WTC11 (cell line): ENCODE measurements at regions not wholly inside any gene's neighbourhood (a gene's known extent, or its start where the extent isn't known, plus 50 kb on each side); places are given as distances from the start of the nearest gene placed in this dataset.
"Not testable (repeated sequence)": the region's sequence is repeated elsewhere in the genome, so short reads cannot be mapped to it uniquely, and the experiment has no call there.

Source experiments
- ATAC-seq: fragments of 200-7000 bp; cut with Tn5 transposase; 2 replicates; pipeline ENCODE4 v1.10.0; 2021; ENCODE audit warnings: mild to moderate bottlenecking, moderate library complexity
- CTCF ChIA-PET: fragments of 300-600 bp; sonication (Branson Sonifier 250); formaldehyde crosslinking; loops from one replicate; lab custom pipeline; 2021; ENCODE audit warnings: antibody characterized with exemption; lab: Charles Lee
- POLR2A ChIA-PET: fragments of 350-600 bp; sonication (Branson Sonifier 250); formaldehyde crosslinking; loops from one replicate; lab custom pipeline; 2021; ENCODE audit warnings: antibody characterized with exemption; lab: Charles Lee
- DNase-seq: peaks from one replicate; pipeline ENCODE4 v3.0.0; 2021; ENCODE audit warnings: low spot score
- H3K27ac Mint-ChIP-seq: 2 replicates; pipeline ENCODE4 v1.8.0; 2021; ENCODE audit warnings: mixed read lengths
- H3K27me3 Mint-ChIP-seq: 2 replicates; pipeline ENCODE4 v1.8.0; 2021; ENCODE audit warnings: low read depth, mild to moderate bottlenecking, moderate library complexity, mixed read lengths
- H3K36me3 Mint-ChIP-seq: 2 replicates; pipeline ENCODE4 v1.8.0; 2021; ENCODE audit warnings: mixed read lengths
- H3K4me1 Mint-ChIP-seq: 2 replicates; pipeline ENCODE4 v1.8.0; 2022; ENCODE audit warnings: mixed read lengths
- H3K4me3 Mint-ChIP-seq: 2 replicates; pipeline ENCODE4 v1.8.0; 2021; ENCODE audit warnings: mild to moderate bottlenecking, moderate library complexity, mixed read lengths
- H3K9me3 Mint-ChIP-seq: 2 replicates; pipeline ENCODE4 v1.8.0; 2021; ENCODE audit warnings: mixed read lengths
- ETV6 ChIP-seq: sonication (generic); formaldehyde crosslinking; IDR thresholded peaks from 2 replicates; pipeline ENCODE4 v1.8.1; 2022; ENCODE audit warnings: mild to moderate bottlenecking, missing genetic modification reagents
- FOXJ3 ChIP-seq: sonication (generic); formaldehyde crosslinking; IDR thresholded peaks from 2 replicates; pipeline ENCODE4 v1.9.0; 2021; ENCODE audit warnings: missing genetic modification reagents, mild to moderate bottlenecking, borderline replicate concordance
- GABPB1 ChIP-seq: sonication (generic); formaldehyde crosslinking; IDR thresholded peaks from 2 replicates; pipeline ENCODE4 v1.8.1; 2023; ENCODE audit warnings: mild to moderate bottlenecking, missing genetic modification reagents
- GTF2I ChIP-seq: fragments of 250-450 bp; sonication (Bioruptor Pico); conservative IDR thresholded peaks from 2 replicates; pipeline ENCODE4 v1.4.0; 2021; ENCODE audit warnings: mild to moderate bottlenecking
- RELA ChIP-seq: sonication (generic); formaldehyde crosslinking; IDR thresholded peaks from 2 replicates; pipeline ENCODE4 v1.8.1; 2022; ENCODE audit warnings: missing genetic modification reagents, mild to moderate bottlenecking, borderline replicate concordance
- SMAD3 ChIP-seq: sonication (generic); formaldehyde crosslinking; IDR thresholded peaks from 2 replicates; pipeline ENCODE4 v1.8.0; 2022; ENCODE audit warnings: missing genetic modification reagents, mild to moderate bottlenecking, borderline replicate concordance
- TCF7 ChIP-seq: sonication (generic); formaldehyde crosslinking; IDR thresholded peaks from 2 replicates; pipeline ENCODE4 v1.8.0; 2022; ENCODE audit warnings: mild to moderate bottlenecking, low read depth, missing genetic modification reagents, moderate library complexity
- ZNF121 ChIP-seq: sonication (generic); formaldehyde crosslinking; IDR thresholded peaks from 2 replicates; pipeline ENCODE4 v1.8.0; 2023; ENCODE audit warnings: missing genetic modification reagents
- ZNF396 ChIP-seq: fragments of 250-450 bp; sonication (Bioruptor Pico); IDR thresholded peaks from 2 replicates; pipeline ENCODE4 v1.8.0; 2021; ENCODE audit warnings: mild to moderate bottlenecking, moderate library complexity, borderline replicate concordance
- TF ChIP-seq, protein P1 (sequence below): sonication (generic); formaldehyde crosslinking; IDR thresholded peaks from 2 replicates; pipeline ENCODE4 v1.8.1; 2022; ENCODE audit warnings: missing genetic modification reagents, borderline replicate concordance
- TF ChIP-seq, protein P2 (sequence below): sonication (generic); formaldehyde crosslinking; IDR thresholded peaks from 2 replicates; pipeline ENCODE4 v1.8.1; 2023; ENCODE audit warnings: mild to moderate bottlenecking, missing genetic modification reagents, borderline replicate concordance
- TF ChIP-seq, protein P3 (sequence below): fragments of 250-450 bp; sonication (Bioruptor Pico); IDR thresholded peaks from 2 replicates; pipeline ENCODE4 v1.9.0; 2021; ENCODE audit warnings: mild to moderate bottlenecking
- TF ChIP-seq, protein P4 (sequence below): sonication (generic); formaldehyde crosslinking; IDR thresholded peaks from 2 replicates; pipeline ENCODE4 v1.8.1; 2022; ENCODE audit warnings: mild to moderate bottlenecking, moderate library complexity, missing genetic modification reagents
- TF ChIP-seq, protein P5 (sequence below): sonication (generic); formaldehyde crosslinking; IDR thresholded peaks from 2 replicates; pipeline ENCODE4 v1.8.0; 2022; ENCODE audit warnings: mild to moderate bottlenecking, missing genetic modification reagents

DNA sequence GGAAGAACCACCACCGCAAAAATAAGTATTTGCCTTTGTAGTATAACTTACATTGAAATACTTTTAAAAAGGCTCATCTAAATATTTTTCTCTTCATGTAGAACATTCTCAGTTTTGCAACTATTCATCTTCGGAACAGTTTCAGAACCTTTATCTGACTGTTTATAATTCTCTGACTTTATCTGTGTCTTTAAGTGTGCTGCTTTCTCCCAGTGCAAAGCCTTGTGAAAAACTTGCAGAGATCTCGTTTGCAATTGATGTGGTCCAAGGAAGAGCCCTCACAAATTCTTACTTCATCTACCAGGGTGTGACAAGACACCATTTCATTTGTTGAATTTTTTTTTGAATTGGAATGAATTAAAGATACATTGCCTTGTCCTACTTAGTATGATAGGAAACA, 186.4 kb downstream of the DKK1 start:
- Mint-ChIP-seq H3K27me3 (no peaks in the 10 kb centered on the region; the same call in 1 of the 2 replicates), H3K36me3 (peaks cover 21% of the 10 kb centered on the region), H3K9me3 (peaks cover 74% of the 10 kb centered on the region), H3K27ac (no peak overlapping the region), H3K4me3 (no peak overlapping the region), H3K4me1 (0 out of 2 replicates have a peak, but pooled peaks cover 2% of the 10 kb centered on the region)
- DNase-seq, result no peak
- POLR2A ChIA-PET, result no interaction called here
- ATAC-seq, result no peak
- TF ChIP-seq RELA (CRISPR knock-in tag) (no peak), ZNF396 (no peak), ETV6 (CRISPR knock-in tag) (no peak)
- TF ChIP-seq, protein P1, sequence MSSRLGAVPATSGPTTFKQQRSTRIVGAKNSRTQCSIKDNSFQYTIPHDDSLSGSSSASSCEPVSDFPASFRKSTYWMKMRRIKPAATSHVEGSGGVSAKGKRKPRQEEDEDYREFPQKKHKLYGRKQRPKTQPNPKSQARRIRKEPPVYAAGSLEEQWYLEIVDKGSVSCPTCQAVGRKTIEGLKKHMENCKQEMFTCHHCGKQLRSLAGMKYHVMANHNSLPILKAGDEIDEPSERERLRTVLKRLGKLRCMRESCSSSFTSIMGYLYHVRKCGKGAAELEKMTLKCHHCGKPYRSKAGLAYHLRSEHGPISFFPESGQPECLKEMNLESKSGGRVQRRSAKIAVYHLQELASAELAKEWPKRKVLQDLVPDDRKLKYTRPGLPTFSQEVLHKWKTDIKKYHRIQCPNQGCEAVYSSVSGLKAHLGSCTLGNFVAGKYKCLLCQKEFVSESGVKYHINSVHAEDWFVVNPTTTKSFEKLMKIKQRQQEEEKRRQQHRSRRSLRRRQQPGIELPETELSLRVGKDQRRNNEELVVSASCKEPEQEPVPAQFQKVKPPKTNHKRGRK (CRISPR knock-in tag), result no peak
- CTCF ChIA-PET, result no interaction called here

DNA sequence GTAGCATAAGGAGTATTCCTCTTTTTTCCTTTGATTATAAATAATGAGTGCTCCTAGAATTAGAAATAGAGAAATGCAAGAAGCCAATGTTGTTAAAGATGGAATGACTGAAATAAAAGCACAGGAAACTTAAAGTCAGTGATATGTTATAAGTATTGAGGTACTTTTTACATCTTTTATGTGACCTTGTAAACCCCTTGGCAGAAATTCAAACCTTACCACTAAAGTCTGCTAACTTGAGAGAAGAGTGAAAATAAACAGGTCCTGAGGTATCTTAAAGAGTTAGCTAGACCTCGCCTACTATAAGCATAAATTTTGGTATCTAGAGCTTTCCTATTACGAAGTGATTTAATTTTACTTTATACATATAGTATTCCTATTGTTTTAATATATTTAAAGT, 188.2 kb downstream of the DKK1 start:
- ChIA-PET CTCF (no interaction called here), POLR2A (no interaction called here)
- Mint-ChIP-seq H3K9me3 (peaks cover 80% of the 10 kb centered on the region), H3K36me3 (peaks cover 34% of the 10 kb centered on the region), H3K27me3 (no peaks in the 10 kb centered on the region; the same call in 1 of the 2 replicates), H3K4me1 (0 out of 2 replicates have a peak, but pooled peaks cover 2% of the 10 kb centered on the region), H3K27ac (no peak overlapping the region), H3K4me3 (no peak overlapping the region)
- no peak for DNase-seq
- ATAC-seq, result no peak
- TF ChIP-seq, protein P2, sequence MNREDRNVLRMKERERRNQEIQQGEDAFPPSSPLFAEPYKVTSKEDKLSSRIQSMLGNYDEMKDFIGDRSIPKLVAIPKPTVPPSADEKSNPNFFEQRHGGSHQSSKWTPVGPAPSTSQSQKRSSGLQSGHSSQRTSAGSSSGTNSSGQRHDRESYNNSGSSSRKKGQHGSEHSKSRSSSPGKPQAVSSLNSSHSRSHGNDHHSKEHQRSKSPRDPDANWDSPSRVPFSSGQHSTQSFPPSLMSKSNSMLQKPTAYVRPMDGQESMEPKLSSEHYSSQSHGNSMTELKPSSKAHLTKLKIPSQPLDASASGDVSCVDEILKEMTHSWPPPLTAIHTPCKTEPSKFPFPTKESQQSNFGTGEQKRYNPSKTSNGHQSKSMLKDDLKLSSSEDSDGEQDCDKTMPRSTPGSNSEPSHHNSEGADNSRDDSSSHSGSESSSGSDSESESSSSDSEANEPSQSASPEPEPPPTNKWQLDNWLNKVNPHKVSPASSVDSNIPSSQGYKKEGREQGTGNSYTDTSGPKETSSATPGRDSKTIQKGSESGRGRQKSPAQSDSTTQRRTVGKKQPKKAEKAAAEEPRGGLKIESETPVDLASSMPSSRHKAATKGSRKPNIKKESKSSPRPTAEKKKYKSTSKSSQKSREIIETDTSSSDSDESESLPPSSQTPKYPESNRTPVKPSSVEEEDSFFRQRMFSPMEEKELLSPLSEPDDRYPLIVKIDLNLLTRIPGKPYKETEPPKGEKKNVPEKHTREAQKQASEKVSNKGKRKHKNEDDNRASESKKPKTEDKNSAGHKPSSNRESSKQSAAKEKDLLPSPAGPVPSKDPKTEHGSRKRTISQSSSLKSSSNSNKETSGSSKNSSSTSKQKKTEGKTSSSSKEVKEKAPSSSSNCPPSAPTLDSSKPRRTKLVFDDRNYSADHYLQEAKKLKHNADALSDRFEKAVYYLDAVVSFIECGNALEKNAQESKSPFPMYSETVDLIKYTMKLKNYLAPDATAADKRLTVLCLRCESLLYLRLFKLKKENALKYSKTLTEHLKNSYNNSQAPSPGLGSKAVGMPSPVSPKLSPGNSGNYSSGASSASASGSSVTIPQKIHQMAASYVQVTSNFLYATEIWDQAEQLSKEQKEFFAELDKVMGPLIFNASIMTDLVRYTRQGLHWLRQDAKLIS, result no peak
- TF ChIP-seq, protein P3, sequence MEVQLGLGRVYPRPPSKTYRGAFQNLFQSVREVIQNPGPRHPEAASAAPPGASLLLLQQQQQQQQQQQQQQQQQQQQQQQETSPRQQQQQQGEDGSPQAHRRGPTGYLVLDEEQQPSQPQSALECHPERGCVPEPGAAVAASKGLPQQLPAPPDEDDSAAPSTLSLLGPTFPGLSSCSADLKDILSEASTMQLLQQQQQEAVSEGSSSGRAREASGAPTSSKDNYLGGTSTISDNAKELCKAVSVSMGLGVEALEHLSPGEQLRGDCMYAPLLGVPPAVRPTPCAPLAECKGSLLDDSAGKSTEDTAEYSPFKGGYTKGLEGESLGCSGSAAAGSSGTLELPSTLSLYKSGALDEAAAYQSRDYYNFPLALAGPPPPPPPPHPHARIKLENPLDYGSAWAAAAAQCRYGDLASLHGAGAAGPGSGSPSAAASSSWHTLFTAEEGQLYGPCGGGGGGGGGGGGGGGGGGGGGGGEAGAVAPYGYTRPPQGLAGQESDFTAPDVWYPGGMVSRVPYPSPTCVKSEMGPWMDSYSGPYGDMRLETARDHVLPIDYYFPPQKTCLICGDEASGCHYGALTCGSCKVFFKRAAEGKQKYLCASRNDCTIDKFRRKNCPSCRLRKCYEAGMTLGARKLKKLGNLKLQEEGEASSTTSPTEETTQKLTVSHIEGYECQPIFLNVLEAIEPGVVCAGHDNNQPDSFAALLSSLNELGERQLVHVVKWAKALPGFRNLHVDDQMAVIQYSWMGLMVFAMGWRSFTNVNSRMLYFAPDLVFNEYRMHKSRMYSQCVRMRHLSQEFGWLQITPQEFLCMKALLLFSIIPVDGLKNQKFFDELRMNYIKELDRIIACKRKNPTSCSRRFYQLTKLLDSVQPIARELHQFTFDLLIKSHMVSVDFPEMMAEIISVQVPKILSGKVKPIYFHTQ (CRISPR knock-in tag), result no peak
- TF ChIP-seq, protein P4, sequence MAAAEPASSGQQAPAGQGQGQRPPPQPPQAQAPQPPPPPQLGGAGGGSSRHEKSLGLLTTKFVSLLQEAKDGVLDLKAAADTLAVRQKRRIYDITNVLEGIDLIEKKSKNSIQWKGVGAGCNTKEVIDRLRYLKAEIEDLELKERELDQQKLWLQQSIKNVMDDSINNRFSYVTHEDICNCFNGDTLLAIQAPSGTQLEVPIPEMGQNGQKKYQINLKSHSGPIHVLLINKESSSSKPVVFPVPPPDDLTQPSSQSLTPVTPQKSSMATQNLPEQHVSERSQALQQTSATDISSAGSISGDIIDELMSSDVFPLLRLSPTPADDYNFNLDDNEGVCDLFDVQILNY, result no peak
- TF ChIP-seq GTF2I (CRISPR knock-in tag), result no peak
- TF ChIP-seq ZNF121 (CRISPR knock-in tag), result no peak
- no peak for TF ChIP-seq FOXJ3 (CRISPR knock-in tag)
- no peak for TF ChIP-seq SMAD3 (CRISPR knock-in tag)
- TF ChIP-seq, protein P5, sequence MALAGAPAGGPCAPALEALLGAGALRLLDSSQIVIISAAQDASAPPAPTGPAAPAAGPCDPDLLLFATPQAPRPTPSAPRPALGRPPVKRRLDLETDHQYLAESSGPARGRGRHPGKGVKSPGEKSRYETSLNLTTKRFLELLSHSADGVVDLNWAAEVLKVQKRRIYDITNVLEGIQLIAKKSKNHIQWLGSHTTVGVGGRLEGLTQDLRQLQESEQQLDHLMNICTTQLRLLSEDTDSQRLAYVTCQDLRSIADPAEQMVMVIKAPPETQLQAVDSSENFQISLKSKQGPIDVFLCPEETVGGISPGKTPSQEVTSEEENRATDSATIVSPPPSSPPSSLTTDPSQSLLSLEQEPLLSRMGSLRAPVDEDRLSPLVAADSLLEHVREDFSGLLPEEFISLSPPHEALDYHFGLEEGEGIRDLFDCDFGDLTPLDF, result no peak
- no peak for TF ChIP-seq ZNF396
- TF ChIP-seq GABPB1, result no peak
- TF ChIP-seq, protein P1 (CRISPR knock-in tag), result no peak
- TF ChIP-seq TCF7 (CRISPR knock-in tag), result no peak

DNA sequence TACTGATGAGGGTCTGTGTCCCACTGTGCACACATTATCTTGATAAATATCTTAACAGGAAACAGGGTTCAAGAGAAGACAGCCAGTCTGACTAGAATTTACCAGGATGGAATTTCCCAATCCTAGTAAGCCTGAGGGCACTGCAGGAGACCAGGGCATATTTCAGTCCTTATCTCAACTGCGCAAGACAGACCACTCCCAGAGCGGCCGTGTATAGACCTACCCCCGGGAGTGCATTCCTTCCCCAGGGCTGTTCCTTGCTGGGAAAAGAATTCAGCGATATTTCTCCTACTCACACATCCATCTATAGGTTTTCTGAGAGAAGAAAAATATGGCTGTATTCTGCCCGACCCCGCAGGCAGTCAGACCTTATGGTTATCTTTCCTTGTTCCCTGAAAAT, 191.3 kb downstream of the DKK1 start:
- Mint-ChIP-seq H3K9me3 (peaks cover 87% of the 10 kb centered on the region), H3K36me3 (peaks cover 60% of the 10 kb centered on the region)
- H3K27me3 Mint-ChIP-seq, ATAC-seq, H3K27ac Mint-ChIP-seq, H3K4me3 Mint-ChIP-seq, CTCF ChIA-PET, H3K4me1 Mint-ChIP-seq, POLR2A ChIA-PET, DNase-seq: not testable (repeated sequence)
